PFSK-1 (cell line): ENCODE measurements at regions not wholly inside any gene's neighbourhood (a gene's known extent, or its start where the extent isn't known, plus 50 kb on each side); places are given as distances from the start of the nearest gene placed in this dataset.

ENCODE experiments used
- FOXP2 ChIP-seq: optimal IDR thresholded peaks from 2 replicates; pipeline ENCODE3; 2011; ENCODE audit warnings: borderline replicate concordance, control low read depth, inconsistent platforms; ENCODE audit not compliant: insufficient read depth; ENCODE audit errors: extremely low read length, extremely low read depth
- POLR2AphosphoS5 ChIP-seq: IDR thresholded peaks from 2 replicates; pipeline ENCODE4 v1.6.1; 2012; ENCODE audit warnings: low read depth, mild to moderate bottlenecking, control low read depth, low read length, moderate library complexity
- REST ChIP-seq, 2 experiments: IDR thresholded peaks; 2 replicates each; pipeline versions ENCODE4 v1.6.1 to v1.8.0; 2011 to 2012; ENCODE audit warnings: low read depth in 2 of 2, low read length in 2 of 2, control low read depth in 1 of 2, inconsistent platforms in 1 of 2, mild to moderate bottlenecking in 1 of 2, moderate library complexity in 1 of 2; ENCODE audit not compliant: insufficient read depth in 1 of 2
- SIN3A ChIP-seq: IDR thresholded peaks from 2 replicates; pipeline ENCODE4 v1.6.1; 2012; ENCODE audit warnings: mild to moderate bottlenecking, low read length, moderate library complexity, borderline replicate concordance; ENCODE audit not compliant: insufficient read depth
- TAF1 ChIP-seq: IDR thresholded peaks from 2 replicates; pipeline ENCODE4 v1.6.1; 2012; ENCODE audit warnings: low read length, control low read depth, borderline replicate concordance; ENCODE audit not compliant: insufficient read depth

DNA sequence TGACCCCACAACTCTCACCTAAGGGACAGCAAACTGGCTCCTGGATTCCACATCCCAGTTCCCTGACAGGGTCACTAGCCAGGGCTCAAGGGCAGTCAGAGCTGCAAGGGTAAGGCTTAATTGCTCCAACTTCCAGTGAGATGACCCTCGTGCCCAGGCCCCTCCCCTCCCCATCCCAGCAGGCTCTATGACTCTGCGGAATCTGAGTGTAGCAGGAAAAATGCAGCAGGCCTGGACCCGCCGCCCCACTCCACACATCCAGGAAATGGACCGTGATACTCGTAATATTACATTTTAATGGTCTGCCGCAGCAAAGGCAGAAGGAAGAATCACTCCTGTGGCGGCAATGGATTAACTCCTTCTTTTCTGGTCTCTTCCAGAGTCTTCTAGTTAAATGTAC lies 91.7 kb upstream of the CHST15 start:
- no peak for TF ChIP-seq REST (IDR thresholded peaks at IDR 0.05; ENCODE audit: insufficient read depth in 1 of 2, low read depth in 2 of 2, low read length in 2 of 2)
- no peak for TF ChIP-seq TAF1
- no peak for TF ChIP-seq POLR2AphosphoS5
- TF ChIP-seq FOXP2, result no peak
- no peak for TF ChIP-seq SIN3A

GRCh38 chr10:124184208-124184830 lies 90.9 kb upstream of the CHST15 start:
- TF ChIP-seq TAF1, result no peak
- TF ChIP-seq REST (IDR thresholded peaks at IDR 0.05; ENCODE audit: insufficient read depth in 1 of 2, low read depth in 2 of 2, low read length in 2 of 2), result no peak
- no peak for TF ChIP-seq FOXP2
- no peak for TF ChIP-seq POLR2AphosphoS5
- no peak for TF ChIP-seq SIN3A

GRCh38 chr10:124183617-124184016 lies 90.2 kb upstream of the CHST15 start:
- TF ChIP-seq REST (IDR thresholded peaks at IDR 0.05; ENCODE audit: insufficient read depth in 1 of 2, low read depth in 2 of 2, low read length in 2 of 2) (no peak), POLR2AphosphoS5 (no peak), TAF1 (no peak), SIN3A (no peak), FOXP2 (no peak)

GRCh38 chr10:124182088-124182541 lies 88.7 kb upstream of the CHST15 start:
- no peak for TF ChIP-seq REST (IDR thresholded peaks at IDR 0.05; ENCODE audit: insufficient read depth in 1 of 2, low read depth in 2 of 2, low read length in 2 of 2)
- TF ChIP-seq FOXP2, result no peak
- no peak for TF ChIP-seq SIN3A
- no peak for TF ChIP-seq TAF1
- TF ChIP-seq POLR2AphosphoS5, result no peak

GRCh38 chr10:124181656-124182055 lies 88.3 kb upstream of the CHST15 start:
- no peak for TF ChIP-seq FOXP2
- TF ChIP-seq TAF1, result no peak
- no peak for TF ChIP-seq SIN3A
- TF ChIP-seq POLR2AphosphoS5, result no peak
- TF ChIP-seq REST (IDR thresholded peaks at IDR 0.05; ENCODE audit: insufficient read depth in 1 of 2, low read depth in 2 of 2, low read length in 2 of 2), result no peak
